Peyer's patch (tissue), 4 donors: ENCODE measurements at regions not wholly inside any gene's neighbourhood (a gene's known extent, or its start where the extent isn't known, plus 50 kb on each side); places are given as distances from the start of the nearest gene placed in this dataset.

Experiments used
- DNase-seq, 3 donors: peaks; one replicate each; pipeline ENCODE4 v3.0.0-alpha.2; 2017 to 2019
- H3K27ac ChIP-seq, 4 donors: fragments of 200-600 bp; sonication (generic); one replicate each; pipeline ENCODE4 v1.5.1; 2016 to 2019
- H3K27me3 ChIP-seq, 2 donors: fragments of 200-600 bp; sonication (generic); one replicate each; pipeline ENCODE4 v1.5.1; 2019
- H3K36me3 ChIP-seq, 3 donors: fragments of 200-600 bp; sonication (generic); one replicate each; pipeline ENCODE4 v1.5.1; 2016 to 2019
- H3K4me1 ChIP-seq, 4 donors: fragments of 200-600 bp; sonication (generic); one replicate each; pipeline ENCODE4 v1.5.1; 2016 to 2019
- H3K4me3 ChIP-seq, 4 donors: fragments of 200-600 bp; sonication (generic); 1 replicate in 3 of 4; 2 replicates in 1 of 4; pipeline ENCODE4 v1.5.1; 2016 to 2019; ENCODE audit warnings: mild to moderate bottlenecking in 1 of 4
- H3K9me3 ChIP-seq, 4 donors: fragments of 200-600 bp; sonication (generic); one replicate each; pipeline ENCODE4 v1.5.1; 2016 to 2019; ENCODE audit warnings: mild to moderate bottlenecking in 1 of 4
- POLR2A ChIP-seq, 2 donors: fragments of 450-650 bp; IDR thresholded peaks; one replicate each; pipeline ENCODE4 v1.5.1; 2017; ENCODE audit warnings: antibody characterized with exemption in 2 of 2, mild to moderate bottlenecking in 2 of 2, moderate library complexity in 2 of 2
- TF ChIP-seq, protein P1 (sequence below), 6 experiments: fragments of 450-650 bp in 4 of 6; fragments of 200-600 bp in 2 of 6; sonication (generic) in 1 of 6; IDR thresholded peaks; one replicate each; pipeline ENCODE4 v1.5.1; 2017 to 2019; ENCODE audit warnings: antibody characterized with exemption in 6 of 6, mild to moderate bottlenecking in 3 of 6, moderate library complexity in 1 of 6

DNA sequence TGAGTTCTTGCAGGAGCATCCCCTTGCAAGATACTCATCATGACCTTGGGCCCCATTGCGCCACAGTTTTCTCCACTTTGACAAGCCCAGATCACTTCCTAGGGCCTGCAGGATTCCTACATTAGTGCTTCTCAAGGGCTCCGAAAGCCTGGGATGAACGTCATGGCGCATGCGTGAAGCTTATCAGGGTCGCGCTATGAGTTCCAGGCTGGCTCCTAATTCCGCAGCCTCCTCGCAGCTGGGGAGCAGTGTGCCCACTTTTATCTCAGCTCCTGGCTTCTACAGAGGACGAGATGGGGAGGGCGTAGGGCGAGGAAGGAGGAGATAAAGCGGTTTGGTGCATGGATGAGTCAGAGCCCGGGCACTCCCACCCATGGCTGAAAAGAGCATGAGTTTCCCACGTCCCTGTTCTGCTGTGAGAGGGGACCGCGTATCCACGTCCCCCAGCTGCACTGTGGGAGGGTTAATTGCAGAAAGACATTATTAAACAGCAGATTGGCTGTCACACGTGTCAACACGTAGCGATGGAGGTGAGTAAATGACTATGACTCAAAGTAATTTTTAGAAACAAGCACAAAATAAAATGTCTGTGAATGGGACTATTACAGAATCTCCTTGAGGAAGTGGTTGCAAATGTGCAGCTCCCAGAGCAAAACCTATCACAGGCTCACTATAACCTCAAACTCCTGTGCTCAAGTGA is 72.9 kb upstream of the DSP start:
- no peaks in the 10 kb centered on the region for H3K36me3 ChIP-seq
- TF ChIP-seq, protein P1, sequence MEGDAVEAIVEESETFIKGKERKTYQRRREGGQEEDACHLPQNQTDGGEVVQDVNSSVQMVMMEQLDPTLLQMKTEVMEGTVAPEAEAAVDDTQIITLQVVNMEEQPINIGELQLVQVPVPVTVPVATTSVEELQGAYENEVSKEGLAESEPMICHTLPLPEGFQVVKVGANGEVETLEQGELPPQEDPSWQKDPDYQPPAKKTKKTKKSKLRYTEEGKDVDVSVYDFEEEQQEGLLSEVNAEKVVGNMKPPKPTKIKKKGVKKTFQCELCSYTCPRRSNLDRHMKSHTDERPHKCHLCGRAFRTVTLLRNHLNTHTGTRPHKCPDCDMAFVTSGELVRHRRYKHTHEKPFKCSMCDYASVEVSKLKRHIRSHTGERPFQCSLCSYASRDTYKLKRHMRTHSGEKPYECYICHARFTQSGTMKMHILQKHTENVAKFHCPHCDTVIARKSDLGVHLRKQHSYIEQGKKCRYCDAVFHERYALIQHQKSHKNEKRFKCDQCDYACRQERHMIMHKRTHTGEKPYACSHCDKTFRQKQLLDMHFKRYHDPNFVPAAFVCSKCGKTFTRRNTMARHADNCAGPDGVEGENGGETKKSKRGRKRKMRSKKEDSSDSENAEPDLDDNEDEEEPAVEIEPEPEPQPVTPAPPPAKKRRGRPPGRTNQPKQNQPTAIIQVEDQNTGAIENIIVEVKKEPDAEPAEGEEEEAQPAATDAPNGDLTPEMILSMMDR (IDR thresholded peaks at IDR 0.05): no peak
- TF ChIP-seq POLR2A (IDR thresholded peaks at IDR 0.05): no peak
- H3K27me3 ChIP-seq: no peaks in the 10 kb centered on the region
- peaks cover 0 to 21% (median 0%) of the 10 kb centered on the region in 4 donors for H3K4me1 ChIP-seq
- no peak for DNase-seq
- H3K27ac ChIP-seq: peak overlapping the region in 1 of 4 donors; percentile 17
- no peaks in the 10 kb centered on the region for H3K9me3 ChIP-seq
- peak overlapping the region in 1 of 4 donors; percentile 26 for H3K4me3 ChIP-seq

DNA sequence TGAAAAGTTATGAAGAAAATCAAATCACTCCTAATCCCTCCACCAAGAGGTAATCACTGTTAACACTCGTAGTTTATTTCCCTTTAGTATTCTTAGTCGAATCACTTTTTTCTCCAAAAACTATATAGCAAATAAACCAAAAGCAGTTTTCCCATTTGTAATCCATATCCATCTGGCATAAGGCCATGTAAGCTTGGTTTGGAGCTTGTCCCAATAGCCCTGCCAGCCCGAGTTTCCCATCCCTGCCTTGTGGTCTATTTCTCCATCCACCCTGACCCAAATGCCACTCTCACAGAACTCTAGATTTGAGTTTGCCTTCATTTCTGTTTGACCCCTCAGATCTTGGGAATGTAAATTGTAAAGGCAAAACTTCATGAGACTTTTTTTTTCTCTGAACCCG is 71.8 kb upstream of the DSP start:
- DNase-seq: no peak
- Histone ChIP-seq H3K27ac (no peak overlapping the region), H3K4me1 (peaks cover 0 to 14% (median 0%) of the 10 kb centered on the region in 4 donors), H3K9me3 (no peaks in the 10 kb centered on the region), H3K36me3 (no peaks in the 10 kb centered on the region), H3K4me3 (no peak overlapping the region), H3K27me3 (no peaks in the 10 kb centered on the region)
- no peak for TF ChIP-seq POLR2A (IDR thresholded peaks at IDR 0.05)
- TF ChIP-seq, protein P1 (IDR thresholded peaks at IDR 0.05): no peak

DNA sequence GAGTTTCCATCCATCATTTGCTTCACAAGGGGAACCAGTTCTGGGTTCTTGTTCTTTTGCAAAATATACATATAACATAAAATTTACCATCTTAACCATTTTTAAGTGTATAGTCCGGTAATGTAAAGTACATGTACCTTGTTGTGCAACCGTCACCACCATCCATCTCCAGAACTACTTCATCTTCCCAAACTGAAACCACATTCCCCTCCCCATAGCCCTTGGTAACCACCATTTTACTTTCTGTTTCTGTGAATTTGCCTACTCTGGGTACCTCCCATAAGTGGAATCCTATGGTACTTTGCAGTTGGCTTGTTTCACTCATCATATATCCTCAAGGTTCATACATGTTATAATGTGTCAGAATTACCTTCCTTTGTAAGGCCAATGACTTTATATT is 70.3 kb upstream of the DSP start:
- H3K4me3 ChIP-seq: no peak overlapping the region
- TF ChIP-seq, protein P1 (IDR thresholded peaks at IDR 0.05): no peak
- TF ChIP-seq POLR2A (IDR thresholded peaks at IDR 0.05): no peak
- H3K27ac ChIP-seq: no peak overlapping the region
- no peak for DNase-seq
- H3K36me3 ChIP-seq: no peaks in the 10 kb centered on the region
- no peaks in the 10 kb centered on the region for H3K9me3 ChIP-seq
- peaks cover 0 to 14% (median 0%) of the 10 kb centered on the region in 4 donors for H3K4me1 ChIP-seq
- no peaks in the 10 kb centered on the region for H3K27me3 ChIP-seq

DNA sequence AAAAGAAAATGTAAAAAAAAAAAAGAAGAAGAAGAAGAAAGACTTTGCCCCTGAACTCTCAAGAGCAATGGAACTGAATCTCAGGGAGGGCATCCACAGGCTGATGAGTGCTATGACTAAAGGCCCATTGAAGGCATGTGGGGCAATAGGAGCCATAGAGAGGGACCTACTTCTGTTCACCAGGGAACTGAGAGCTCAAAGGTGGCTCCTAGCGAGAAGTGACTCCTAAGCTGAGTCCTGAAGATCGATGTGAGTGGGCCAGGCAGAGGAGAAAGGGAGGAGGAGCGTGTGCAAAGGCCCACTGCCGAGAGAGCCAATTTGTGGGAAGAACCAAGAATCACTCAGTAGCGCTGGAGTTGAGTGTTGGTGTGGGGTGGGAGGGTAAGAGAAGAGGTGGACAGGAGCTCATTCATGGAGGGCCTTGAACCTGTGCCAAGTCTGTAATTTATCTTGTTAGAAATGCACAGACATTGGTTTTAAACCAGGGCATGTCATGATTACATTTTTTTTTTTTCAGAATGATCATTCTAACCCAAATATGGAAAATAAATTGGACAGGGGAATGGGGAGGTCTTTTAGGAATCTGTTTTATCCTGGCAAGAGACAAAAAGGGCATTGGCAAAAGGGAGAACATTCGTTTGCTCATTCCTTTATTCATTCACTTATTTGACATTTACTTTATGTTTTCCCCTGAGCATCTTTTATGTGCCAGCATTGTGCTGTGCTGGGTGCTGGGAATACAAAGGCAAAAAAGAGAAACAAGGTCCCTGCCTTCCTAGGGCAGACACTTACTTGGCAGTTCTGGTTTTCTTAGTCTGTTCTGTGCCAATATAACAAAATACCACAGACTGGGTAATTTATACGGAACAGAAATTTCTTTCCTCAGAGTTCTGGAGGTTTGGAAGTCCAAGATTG is 67.4 kb upstream of the DSP start:
- no peak overlapping the region for H3K27ac ChIP-seq
- no peaks in the 10 kb centered on the region for H3K36me3 ChIP-seq
- no peaks in the 10 kb centered on the region for H3K27me3 ChIP-seq
- no peaks in the 10 kb centered on the region for H3K9me3 ChIP-seq
- no peaks in the 10 kb centered on the region for H3K4me1 ChIP-seq
- DNase-seq: no peak
- TF ChIP-seq, protein P1 (IDR thresholded peaks at IDR 0.05): no peak
- no peak for TF ChIP-seq POLR2A (IDR thresholded peaks at IDR 0.05)
- H3K4me3 ChIP-seq: no peak overlapping the region

DNA sequence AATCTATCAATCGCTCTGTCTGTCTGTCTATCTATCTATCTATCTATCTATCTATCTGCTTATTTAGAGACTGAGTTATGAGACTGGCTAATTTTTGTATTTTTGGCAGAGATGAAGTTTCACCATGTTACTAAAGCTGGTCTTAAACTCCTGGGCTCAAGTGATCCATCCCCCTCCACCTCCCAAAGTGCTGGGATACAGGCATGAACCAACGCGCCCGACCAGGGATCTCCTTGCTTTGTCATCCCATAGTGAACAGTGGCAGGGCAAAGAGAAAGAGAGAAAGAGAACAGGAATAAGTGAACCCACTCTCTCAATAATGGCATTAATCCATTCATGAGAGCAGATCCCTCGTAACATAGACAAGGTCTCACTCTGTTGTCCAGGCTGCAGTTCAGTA is 66.4 kb upstream of the DSP start:
- H3K36me3 ChIP-seq: no peaks in the 10 kb centered on the region
- H3K27me3 ChIP-seq: no peaks in the 10 kb centered on the region
- H3K4me1 ChIP-seq: peaks cover 0 to 3% (median 0%) of the 10 kb centered on the region in 4 donors
- no peak overlapping the region for H3K27ac ChIP-seq
- no peak for DNase-seq
- no peak for TF ChIP-seq POLR2A (IDR thresholded peaks at IDR 0.05)
- TF ChIP-seq, protein P1 (IDR thresholded peaks at IDR 0.05): no peak
- H3K4me3 ChIP-seq: no peak overlapping the region
- H3K9me3 ChIP-seq: no peaks in the 10 kb centered on the region
